HEK293 (cell line): ENCODE measurements at regions not wholly inside any gene's neighbourhood (a gene's known extent, or its start where the extent isn't known, plus 50 kb on each side); places are given as distances from the start of the nearest gene placed in this dataset.

ENCODE experiments used
- CTCF ChIA-PET: fragments of 350-600 bp; formaldehyde crosslinking; extraction: SDS; loops from one replicate; lab custom pipeline; 2021; ENCODE audit warnings: antibody characterized with exemption; lab: Yijun Ruan, JAX
- POLR2A ChIA-PET: fragments of 300-600 bp; formaldehyde crosslinking; extraction: SDS; loops from one replicate; lab custom pipeline; 2020; ENCODE audit warnings: antibody characterized with exemption, inconsistent platforms; lab: Yijun Ruan, JAX
- H3K27ac ChIP-seq: fragments of 200-500 bp; sonication (Bioruptor generic); 2 replicates; pipeline ENCODE4 v1.5.1; 2014; ENCODE audit warnings: low read depth, low read length, control low read depth, inconsistent platforms; ENCODE audit errors: extremely low read depth
- H3K36me3 ChIP-seq, 2 experiments: fragments of 200-500 bp in 1 of 2; sonication (Bioruptor generic) in 1 of 2; 1 replicate in 1 of 2; 2 replicates in 1 of 2; pipeline ENCODE4 v1.5.1; 2014 to 2017; ENCODE audit warnings: inconsistent platforms in 2 of 2, low read length in 2 of 2; ENCODE audit not compliant: control insufficient read depth in 2 of 2, insufficient read depth in 1 of 2
- H3K4me1 ChIP-seq: fragments of 200-500 bp; sonication (Bioruptor generic); 2 replicates; pipeline ENCODE4 v1.5.1; 2014; ENCODE audit warnings: mild to moderate bottlenecking, low read length, inconsistent platforms; ENCODE audit not compliant: control insufficient read depth, insufficient read depth
- H3K4me3 ChIP-seq: 2 replicates; pipeline ENCODE4 v1.5.1; 2011; ENCODE audit warnings: low read depth, mild to moderate bottlenecking, control low read depth, low read length, moderate library complexity
- H3K9me3 ChIP-seq: fragments of 200-500 bp; sonication (Bioruptor generic); 2 replicates; pipeline ENCODE4 v1.5.1; 2014; ENCODE audit warnings: low read depth, low read length, inconsistent platforms; ENCODE audit not compliant: control insufficient read depth, insufficient read depth
- GLI2 ChIP-seq: fragments of 450-650 bp; formaldehyde crosslinking; IDR thresholded peaks from 2 replicates; pipeline ENCODE4; 2017; ENCODE audit warnings: missing biosample characterization, missing genetic modification characterization, low read depth, borderline replicate concordance
- SP7 ChIP-seq: fragments of 450-650 bp; formaldehyde crosslinking; IDR thresholded peaks from 2 replicates; pipeline ENCODE4 v1.5.1; 2016; ENCODE audit warnings: missing biosample characterization, missing genetic modification characterization
- ZNF114 ChIP-seq: fragments of 450-650 bp; formaldehyde crosslinking; IDR thresholded peaks from 2 replicates; pipeline ENCODE4 v1.5.0; 2017; ENCODE audit warnings: missing biosample characterization, missing genetic modification characterization
- ZNF16 ChIP-seq: fragments of 450-650 bp; formaldehyde crosslinking; IDR thresholded peaks from 2 replicates; pipeline ENCODE4 v1.5.1; 2016; ENCODE audit warnings: low read depth, missing biosample characterization, missing genetic modification characterization
- ZNF175 ChIP-seq: fragments of 450-650 bp; formaldehyde crosslinking; IDR thresholded peaks from 2 replicates; pipeline ENCODE4 v1.5.1; 2016; ENCODE audit warnings: missing biosample characterization, missing genetic modification characterization
- ZNF324 ChIP-seq: fragments of 450-650 bp; formaldehyde crosslinking; IDR thresholded peaks from 2 replicates; pipeline ENCODE4 v1.5.1; 2016; ENCODE audit warnings: missing biosample characterization, missing genetic modification characterization
- ZNF341 ChIP-seq: fragments of 450-650 bp; formaldehyde crosslinking; IDR thresholded peaks from 2 replicates; pipeline ENCODE4; 2016; ENCODE audit warnings: low read depth, missing biosample characterization, missing genetic modification characterization
- ZNF549 ChIP-seq: fragments of 450-650 bp; IDR thresholded peaks from 2 replicates; pipeline ENCODE4 v1.5.1; 2018; ENCODE audit warnings: missing biosample characterization, missing genetic modification characterization, mild to moderate bottlenecking, inconsistent platforms, moderate library complexity
- ZNF623 ChIP-seq: fragments of 450-650 bp; formaldehyde crosslinking; IDR thresholded peaks from 2 replicates; pipeline ENCODE4 v1.5.1; 2016; ENCODE audit warnings: missing biosample characterization, missing genetic modification characterization
- ZNF624 ChIP-seq: fragments of 450-650 bp; formaldehyde crosslinking; IDR thresholded peaks from 2 replicates; pipeline ENCODE4 v1.5.1; 2017; ENCODE audit warnings: missing biosample characterization, missing genetic modification characterization
- ZNF626 ChIP-seq: fragments of 450-650 bp; sonication (Bioruptor Pico); formaldehyde crosslinking; IDR thresholded peaks from 2 replicates; pipeline ENCODE4 v1.5.1; 2018; ENCODE audit warnings: missing biosample characterization, missing genetic modification characterization, inconsistent platforms
- ZNF660 ChIP-seq: fragments of 450-650 bp; IDR thresholded peaks from 2 replicates; pipeline ENCODE4 v1.5.1; 2018; ENCODE audit warnings: missing biosample characterization, mild to moderate bottlenecking, missing genetic modification characterization
- ZNF701 ChIP-seq: fragments of 450-650 bp; formaldehyde crosslinking; IDR thresholded peaks from 2 replicates; pipeline ENCODE4 v1.5.1; 2016; ENCODE audit warnings: missing biosample characterization, missing genetic modification characterization
- ZNF76 ChIP-seq: fragments of 450-650 bp; formaldehyde crosslinking; IDR thresholded peaks from 2 replicates; pipeline ENCODE4; 2016; ENCODE audit warnings: low read depth, missing biosample characterization, missing genetic modification characterization, borderline replicate concordance
- ZNF768 ChIP-seq: fragments of 450-650 bp; formaldehyde crosslinking; IDR thresholded peaks from 2 replicates; pipeline ENCODE4 v1.5.1; 2018; ENCODE audit warnings: missing biosample characterization, mild to moderate bottlenecking, missing genetic modification characterization
- ZSCAN30 ChIP-seq: fragments of 450-650 bp; IDR thresholded peaks from 2 replicates; pipeline ENCODE4 v1.5.1; 2018; ENCODE audit warnings: missing biosample characterization, mild to moderate bottlenecking, missing genetic modification characterization, moderate library complexity
- TF ChIP-seq, protein P1 (sequence below): fragments of 450-650 bp; formaldehyde crosslinking; IDR thresholded peaks from 2 replicates; pipeline ENCODE4 v1.5.1; 2017; ENCODE audit warnings: missing biosample characterization, missing genetic modification characterization
- TF ChIP-seq, protein P2 (sequence below): fragments of 450-650 bp; formaldehyde crosslinking; IDR thresholded peaks from 2 replicates; pipeline ENCODE4 v1.5.1; 2016; ENCODE audit warnings: missing biosample characterization, missing genetic modification characterization
- TF ChIP-seq, protein P3 (sequence below): fragments of 450-650 bp; formaldehyde crosslinking; IDR thresholded peaks from 2 replicates; pipeline ENCODE4 v1.5.1; 2016; ENCODE audit warnings: missing biosample characterization, missing genetic modification characterization
- TF ChIP-seq, protein P4 (sequence below): fragments of 450-650 bp; formaldehyde crosslinking; IDR thresholded peaks from 2 replicates; pipeline ENCODE4 v1.5.1; 2016; ENCODE audit warnings: missing biosample characterization, missing genetic modification characterization, borderline replicate concordance

DNA sequence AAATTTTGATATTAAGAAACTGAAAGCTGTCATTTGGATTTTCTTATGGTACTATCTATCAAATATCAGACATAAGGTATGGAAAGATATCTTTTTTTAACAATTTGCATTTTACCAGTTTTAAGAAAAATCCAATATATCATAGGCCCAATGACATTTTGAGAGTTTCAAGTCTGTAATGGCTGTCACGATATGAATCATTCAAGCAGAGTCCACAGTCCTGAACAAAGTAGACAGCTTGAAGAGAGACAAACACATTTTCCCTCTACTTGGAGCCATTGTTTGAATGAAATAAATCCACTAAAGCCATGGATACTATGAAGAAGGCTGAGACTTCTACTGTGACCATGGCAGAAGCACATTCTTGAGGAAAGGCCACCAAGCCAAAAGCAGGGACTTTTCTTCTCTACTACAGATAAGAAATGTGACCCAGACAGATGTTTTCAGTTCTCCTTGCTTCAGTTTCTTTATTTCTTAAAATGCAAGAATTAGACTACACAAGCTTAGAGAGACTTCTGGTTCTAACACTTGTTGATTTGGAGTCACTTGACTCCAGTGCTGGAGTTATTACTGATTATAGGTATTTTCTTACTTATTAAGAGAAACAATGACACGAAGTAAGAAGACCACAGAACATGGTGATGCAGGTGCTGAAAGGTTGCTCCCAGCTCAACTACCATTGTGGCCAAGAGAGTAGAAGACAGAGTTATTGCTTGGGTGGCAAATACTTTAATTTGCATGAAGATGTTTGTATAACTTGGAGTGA is 429.1 kb downstream of the KIF20B start:
- POLR2A ChIA-PET, result no interaction called here
- TF ChIP-seq, protein P1, sequence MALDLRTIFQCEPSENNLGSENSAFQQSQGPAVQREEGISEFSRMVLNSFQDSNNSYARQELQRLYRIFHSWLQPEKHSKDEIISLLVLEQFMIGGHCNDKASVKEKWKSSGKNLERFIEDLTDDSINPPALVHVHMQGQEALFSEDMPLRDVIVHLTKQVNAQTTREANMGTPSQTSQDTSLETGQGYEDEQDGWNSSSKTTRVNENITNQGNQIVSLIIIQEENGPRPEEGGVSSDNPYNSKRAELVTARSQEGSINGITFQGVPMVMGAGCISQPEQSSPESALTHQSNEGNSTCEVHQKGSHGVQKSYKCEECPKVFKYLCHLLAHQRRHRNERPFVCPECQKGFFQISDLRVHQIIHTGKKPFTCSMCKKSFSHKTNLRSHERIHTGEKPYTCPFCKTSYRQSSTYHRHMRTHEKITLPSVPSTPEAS (tag by site-specific recombination), result no peak
- TF ChIP-seq, protein P2, sequence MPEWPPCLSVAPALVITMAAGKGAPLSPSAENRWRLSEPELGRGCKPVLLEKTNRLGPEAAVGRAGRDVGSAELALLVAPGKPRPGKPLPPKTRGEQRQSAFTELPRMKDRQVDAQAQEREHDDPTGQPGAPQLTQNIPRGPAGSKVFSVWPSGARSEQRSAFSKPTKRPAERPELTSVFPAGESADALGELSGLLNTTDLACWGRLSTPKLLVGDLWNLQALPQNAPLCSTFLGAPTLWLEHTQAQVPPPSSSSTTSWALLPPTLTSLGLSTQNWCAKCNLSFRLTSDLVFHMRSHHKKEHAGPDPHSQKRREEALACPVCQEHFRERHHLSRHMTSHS (tag by site-specific recombination), result no peak
- no peak for TF ChIP-seq SP7 (tag by site-specific recombination)
- TF ChIP-seq ZNF76 (tag by site-specific recombination), result no peak
- no peak for TF ChIP-seq ZNF16 (tag by site-specific recombination)
- TF ChIP-seq, protein P3, sequence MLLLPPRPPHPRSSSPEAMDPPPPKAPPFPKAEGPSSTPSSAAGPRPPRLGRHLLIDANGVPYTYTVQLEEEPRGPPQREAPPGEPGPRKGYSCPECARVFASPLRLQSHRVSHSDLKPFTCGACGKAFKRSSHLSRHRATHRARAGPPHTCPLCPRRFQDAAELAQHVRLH (tag by site-specific recombination), result no peak
- TF ChIP-seq ZNF623 (tag by site-specific recombination), result no peak
- TF ChIP-seq ZNF175, result no peak
- TF ChIP-seq, protein P4, sequence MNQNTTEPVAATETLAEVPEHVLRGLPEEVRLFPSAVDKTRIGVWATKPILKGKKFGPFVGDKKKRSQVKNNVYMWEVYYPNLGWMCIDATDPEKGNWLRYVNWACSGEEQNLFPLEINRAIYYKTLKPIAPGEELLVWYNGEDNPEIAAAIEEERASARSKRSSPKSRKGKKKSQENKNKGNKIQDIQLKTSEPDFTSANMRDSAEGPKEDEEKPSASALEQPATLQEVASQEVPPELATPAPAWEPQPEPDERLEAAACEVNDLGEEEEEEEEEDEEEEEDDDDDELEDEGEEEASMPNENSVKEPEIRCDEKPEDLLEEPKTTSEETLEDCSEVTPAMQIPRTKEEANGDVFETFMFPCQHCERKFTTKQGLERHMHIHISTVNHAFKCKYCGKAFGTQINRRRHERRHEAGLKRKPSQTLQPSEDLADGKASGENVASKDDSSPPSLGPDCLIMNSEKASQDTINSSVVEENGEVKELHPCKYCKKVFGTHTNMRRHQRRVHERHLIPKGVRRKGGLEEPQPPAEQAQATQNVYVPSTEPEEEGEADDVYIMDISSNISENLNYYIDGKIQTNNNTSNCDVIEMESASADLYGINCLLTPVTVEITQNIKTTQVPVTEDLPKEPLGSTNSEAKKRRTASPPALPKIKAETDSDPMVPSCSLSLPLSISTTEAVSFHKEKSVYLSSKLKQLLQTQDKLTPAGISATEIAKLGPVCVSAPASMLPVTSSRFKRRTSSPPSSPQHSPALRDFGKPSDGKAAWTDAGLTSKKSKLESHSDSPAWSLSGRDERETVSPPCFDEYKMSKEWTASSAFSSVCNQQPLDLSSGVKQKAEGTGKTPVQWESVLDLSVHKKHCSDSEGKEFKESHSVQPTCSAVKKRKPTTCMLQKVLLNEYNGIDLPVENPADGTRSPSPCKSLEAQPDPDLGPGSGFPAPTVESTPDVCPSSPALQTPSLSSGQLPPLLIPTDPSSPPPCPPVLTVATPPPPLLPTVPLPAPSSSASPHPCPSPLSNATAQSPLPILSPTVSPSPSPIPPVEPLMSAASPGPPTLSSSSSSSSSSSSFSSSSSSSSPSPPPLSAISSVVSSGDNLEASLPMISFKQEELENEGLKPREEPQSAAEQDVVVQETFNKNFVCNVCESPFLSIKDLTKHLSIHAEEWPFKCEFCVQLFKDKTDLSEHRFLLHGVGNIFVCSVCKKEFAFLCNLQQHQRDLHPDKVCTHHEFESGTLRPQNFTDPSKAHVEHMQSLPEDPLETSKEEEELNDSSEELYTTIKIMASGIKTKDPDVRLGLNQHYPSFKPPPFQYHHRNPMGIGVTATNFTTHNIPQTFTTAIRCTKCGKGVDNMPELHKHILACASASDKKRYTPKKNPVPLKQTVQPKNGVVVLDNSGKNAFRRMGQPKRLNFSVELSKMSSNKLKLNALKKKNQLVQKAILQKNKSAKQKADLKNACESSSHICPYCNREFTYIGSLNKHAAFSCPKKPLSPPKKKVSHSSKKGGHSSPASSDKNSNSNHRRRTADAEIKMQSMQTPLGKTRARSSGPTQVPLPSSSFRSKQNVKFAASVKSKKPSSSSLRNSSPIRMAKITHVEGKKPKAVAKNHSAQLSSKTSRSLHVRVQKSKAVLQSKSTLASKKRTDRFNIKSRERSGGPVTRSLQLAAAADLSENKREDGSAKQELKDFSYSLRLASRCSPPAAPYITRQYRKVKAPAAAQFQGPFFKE (tag by site-specific recombination), result no peak
- no peak for TF ChIP-seq ZNF341
- TF ChIP-seq ZNF660, result no peak
- TF ChIP-seq ZNF549 (tag by site-specific recombination), result no peak
- no peak for TF ChIP-seq ZNF114
- no peak for TF ChIP-seq ZNF701
- TF ChIP-seq ZNF324 (tag by site-specific recombination), result no peak
- no peak for TF ChIP-seq ZNF626 (tag by site-specific recombination)
- no peak for TF ChIP-seq ZNF624 (tag by site-specific recombination)
- TF ChIP-seq GLI2, result no peak
- no peak for TF ChIP-seq ZNF768
- TF ChIP-seq ZSCAN30 (tag by site-specific recombination), result no peak
- Histone ChIP-seq H3K4me1 (no peaks in the 10 kb centered on the region), H3K9me3 (no peaks in the 10 kb centered on the region), H3K4me3 (no peak overlapping the region), H3K36me3 (no peaks in the 10 kb centered on the region), H3K27ac (no peak overlapping the region)
- CTCF ChIA-PET, result interaction anchor here (0.6 to 0.7 kb wide), 4 partner anchors 187 to 705 kb away, joined by 3 to 4 read pairs (median 4); no protein-coding TSS in a partner anchor
